DND-41 (cell line): ENCODE measurements at regions not wholly inside any gene's neighbourhood (a gene's known extent, or its start where the extent isn't known, plus 50 kb on each side); places are given as distances from the start of the nearest gene placed in this dataset.

ENCODE experiments used
- ATAC-seq: fragments of 200-7000 bp; cut with Tn5 transposase; 3 replicates; pipeline ENCODE4 v1.9.1; 2021; ENCODE audit warnings: low read depth; ENCODE audit not compliant: insufficient read depth
- DNase-seq: peaks from one replicate; pipeline ENCODE4 v3.0.0-alpha.2; 2020
- H2AFZ ChIP-seq: 2 replicates; pipeline ENCODE4 v1.6.0; 2012; ENCODE audit warnings: low read depth, low read length
- H3K27ac ChIP-seq: 2 replicates; pipeline ENCODE4 v1.5.1; 2012; ENCODE audit warnings: low read length, inconsistent platforms
- H3K27me3 ChIP-seq: fragments of 200-600 bp; sonication (generic); 2 replicates; pipeline ENCODE4 v1.6.0; 2012; ENCODE audit warnings: low read length, mild to moderate bottlenecking, inconsistent platforms; ENCODE audit not compliant: insufficient read depth, poor library complexity
- H3K36me3 ChIP-seq: 2 replicates; pipeline ENCODE4 v1.5.1; 2012; ENCODE audit warnings: low read length, inconsistent platforms; ENCODE audit not compliant: insufficient read depth
- H3K4me1 ChIP-seq: 2 replicates; pipeline ENCODE4 v1.5.1; 2012; ENCODE audit warnings: mild to moderate bottlenecking, low read length; ENCODE audit not compliant: insufficient read depth
- H3K4me2 ChIP-seq: 2 replicates; pipeline ENCODE4 v1.6.0; 2012; ENCODE audit warnings: mild to moderate bottlenecking, moderate library complexity, low read length, inconsistent platforms; ENCODE audit not compliant: insufficient read depth
- H3K4me3 ChIP-seq, 2 experiments: fragments of 200-600 bp in 1 of 2; shearing (Covaris generic) in 1 of 2; 2 replicates each; pipeline ENCODE4 v1.5.1; 2012 to 2016; ENCODE audit warnings: inconsistent platforms in 2 of 2, low read length in 2 of 2, mild to moderate bottlenecking in 2 of 2, low read depth in 1 of 2, moderate library complexity in 1 of 2
- H3K79me2 ChIP-seq: 2 replicates; pipeline ENCODE4 v1.6.0; 2012; ENCODE audit warnings: low read length, inconsistent platforms; ENCODE audit not compliant: insufficient read depth
- H3K9ac ChIP-seq: 2 replicates; pipeline ENCODE4 v1.6.0; 2012; ENCODE audit warnings: low read depth, mild to moderate bottlenecking, inconsistent platforms, low read length, moderate library complexity
- H3K9me3 ChIP-seq: 2 replicates; pipeline ENCODE4 v1.5.1; 2012; ENCODE audit warnings: low read length, moderate library complexity, mild to moderate bottlenecking, inconsistent platforms; ENCODE audit not compliant: insufficient read depth, severe bottlenecking
- H4K20me1 ChIP-seq: 2 replicates; pipeline ENCODE4 v1.6.0; 2012; ENCODE audit warnings: low read length; ENCODE audit not compliant: insufficient read depth
- EZH2 ChIP-seq: IDR thresholded peaks from 3 replicates; pipeline ENCODE4 v1.6.1; 2012; ENCODE audit warnings: borderline replicate concordance, low read depth, mild to moderate bottlenecking, moderate library complexity, low read length, inconsistent platforms; ENCODE audit not compliant: severe bottlenecking
- TF ChIP-seq, protein P1 (sequence below): IDR thresholded peaks from 2 replicates; pipeline ENCODE4 v1.5.1; 2012; ENCODE audit warnings: borderline replicate concordance, low read length, moderate library complexity, mild to moderate bottlenecking; ENCODE audit not compliant: poor library complexity, severe bottlenecking; ENCODE audit errors: extremely low read depth

DNA sequence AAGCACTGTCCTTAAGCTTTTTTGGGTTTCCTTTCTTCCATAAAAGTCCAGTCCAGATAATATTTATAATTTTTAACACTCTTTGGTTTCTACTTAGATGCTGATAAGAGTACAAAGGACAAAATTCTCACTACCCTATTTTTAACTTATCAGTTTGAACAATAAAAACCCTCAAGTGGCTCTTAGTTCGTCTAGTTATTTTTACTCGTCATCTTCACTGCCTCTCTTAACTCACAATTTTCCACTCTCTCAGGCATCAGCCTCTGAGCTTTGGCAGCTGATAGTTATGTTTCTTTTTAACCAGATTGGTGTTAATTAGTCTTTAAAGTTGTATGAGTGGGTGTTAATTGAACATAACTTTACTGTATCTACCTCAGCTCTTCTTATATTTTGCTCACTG is 517.1 kb upstream of the SYT4 start:
- H3K27me3 ChIP-seq, result no peaks in the 10 kb centered on the region
- no peaks in the 10 kb centered on the region for H3K36me3 ChIP-seq
- no peaks in the 10 kb centered on the region for H3K79me2 ChIP-seq
- H3K4me3 ChIP-seq, result no peak overlapping the region
- no peak for DNase-seq
- H3K4me1 ChIP-seq, result peaks cover 1% of the 10 kb centered on the region; the same call in 1 of the 2 replicates
- ATAC-seq, result no peak
- no peaks in the 10 kb centered on the region for H4K20me1 ChIP-seq
- H3K4me2 ChIP-seq, result no peak overlapping the region
- H3K27ac ChIP-seq, result no peak overlapping the region
- TF ChIP-seq, protein P1, sequence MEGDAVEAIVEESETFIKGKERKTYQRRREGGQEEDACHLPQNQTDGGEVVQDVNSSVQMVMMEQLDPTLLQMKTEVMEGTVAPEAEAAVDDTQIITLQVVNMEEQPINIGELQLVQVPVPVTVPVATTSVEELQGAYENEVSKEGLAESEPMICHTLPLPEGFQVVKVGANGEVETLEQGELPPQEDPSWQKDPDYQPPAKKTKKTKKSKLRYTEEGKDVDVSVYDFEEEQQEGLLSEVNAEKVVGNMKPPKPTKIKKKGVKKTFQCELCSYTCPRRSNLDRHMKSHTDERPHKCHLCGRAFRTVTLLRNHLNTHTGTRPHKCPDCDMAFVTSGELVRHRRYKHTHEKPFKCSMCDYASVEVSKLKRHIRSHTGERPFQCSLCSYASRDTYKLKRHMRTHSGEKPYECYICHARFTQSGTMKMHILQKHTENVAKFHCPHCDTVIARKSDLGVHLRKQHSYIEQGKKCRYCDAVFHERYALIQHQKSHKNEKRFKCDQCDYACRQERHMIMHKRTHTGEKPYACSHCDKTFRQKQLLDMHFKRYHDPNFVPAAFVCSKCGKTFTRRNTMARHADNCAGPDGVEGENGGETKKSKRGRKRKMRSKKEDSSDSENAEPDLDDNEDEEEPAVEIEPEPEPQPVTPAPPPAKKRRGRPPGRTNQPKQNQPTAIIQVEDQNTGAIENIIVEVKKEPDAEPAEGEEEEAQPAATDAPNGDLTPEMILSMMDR, result no peak
- no peak for TF ChIP-seq EZH2
- no peaks in the 10 kb centered on the region for H3K9me3 ChIP-seq
- H3K9ac ChIP-seq, result no peak overlapping the region
- H2AFZ ChIP-seq, result no peak overlapping the region

GRCh38 chr18:43797347-43797746 is 520.1 kb upstream of the SYT4 start:
- H3K36me3 ChIP-seq, result no peaks in the 10 kb centered on the region
- no peak overlapping the region for H3K27ac ChIP-seq
- no peaks in the 10 kb centered on the region for H4K20me1 ChIP-seq
- DNase-seq, result no peak
- H3K4me1 ChIP-seq, result peaks cover 26% of the 10 kb centered on the region
- H3K79me2 ChIP-seq, result no peaks in the 10 kb centered on the region
- H3K9me3 ChIP-seq, result no peaks in the 10 kb centered on the region
- H3K4me2 ChIP-seq, result no peak overlapping the region
- H3K4me3 ChIP-seq, result no peak overlapping the region
- TF ChIP-seq, protein P1, result no peak
- H3K9ac ChIP-seq, result no peak overlapping the region
- ATAC-seq, result no peak
- no peak overlapping the region for H2AFZ ChIP-seq
- no peaks in the 10 kb centered on the region for H3K27me3 ChIP-seq

GRCh38 chr18:43800584-43800983 is 523.3 kb upstream of the SYT4 start:
- H3K4me2 ChIP-seq, result no peak overlapping the region
- H3K27ac ChIP-seq, result no peak overlapping the region
- no peaks in the 10 kb centered on the region for H3K79me2 ChIP-seq
- H3K27me3 ChIP-seq, result no peaks in the 10 kb centered on the region
- no peak overlapping the region for H2AFZ ChIP-seq
- H3K4me1 ChIP-seq, result peaks cover 46% of the 10 kb centered on the region
- H3K4me3 ChIP-seq, result no peak overlapping the region
- ATAC-seq (peak; percentile 94), DNase-seq (peak; percentile 43)
- TF ChIP-seq EZH2, result no peak
- TF ChIP-seq, protein P1, result no peak
- no peaks in the 10 kb centered on the region for H4K20me1 ChIP-seq
- no peaks in the 10 kb centered on the region for H3K9me3 ChIP-seq
- H3K9ac ChIP-seq, result no peak overlapping the region
- H3K36me3 ChIP-seq, result no peaks in the 10 kb centered on the region

DNA sequence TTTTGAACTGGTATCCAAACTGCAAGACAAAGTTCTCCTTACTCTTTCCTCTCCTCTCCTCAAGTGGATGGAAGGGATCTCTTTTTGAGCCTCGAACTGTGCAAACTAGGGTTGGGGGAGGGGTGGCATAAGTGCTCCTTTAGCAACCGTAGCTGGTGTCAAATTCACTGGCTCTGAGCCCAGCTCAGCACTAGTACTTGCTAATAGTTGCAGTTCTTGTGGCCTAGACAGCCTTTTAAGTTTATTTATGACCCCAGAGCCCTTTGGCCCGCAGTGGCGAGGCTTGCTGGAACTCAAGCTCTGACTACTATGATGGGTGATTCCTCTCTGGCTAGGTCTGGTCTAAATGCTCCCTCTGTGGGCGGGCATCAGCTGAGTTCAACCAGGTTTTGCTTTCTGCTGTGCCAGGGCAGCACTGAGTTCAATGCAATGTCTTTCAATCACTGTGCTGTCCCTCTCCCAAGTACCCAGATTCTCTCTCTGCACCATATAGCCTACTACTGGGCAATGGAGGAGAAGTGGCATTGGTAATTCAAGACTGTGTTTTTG is 528.4 kb upstream of the SYT4 start:
- H2AFZ ChIP-seq, result no peak overlapping the region
- DNase-seq (no peak), ATAC-seq (no peak)

More for the DNA sequence above, 528.4 kb upstream of the SYT4 start:
- no peaks in the 10 kb centered on the region for H3K27me3 ChIP-seq
- H3K4me1 ChIP-seq, result peaks cover 33% of the 10 kb centered on the region
- H3K36me3 ChIP-seq, result no peaks in the 10 kb centered on the region
- no peak overlapping the region for H3K4me2 ChIP-seq
- no peaks in the 10 kb centered on the region for H4K20me1 ChIP-seq
- H3K9ac ChIP-seq, result no peak overlapping the region
- TF ChIP-seq EZH2, result no peak
- TF ChIP-seq, protein P1, result no peak
- no peak overlapping the region for H3K27ac ChIP-seq
- no peaks in the 10 kb centered on the region for H3K9me3 ChIP-seq
- no peak overlapping the region for H3K4me3 ChIP-seq
- no peaks in the 10 kb centered on the region for H3K79me2 ChIP-seq
